Stimulated activated naive CD8-positive, alpha-beta T cell treated with anti-CD3 and anti-CD28 coated beads, Interleukin-15, amount 100 ng/mL, for 72 hours (primary cell): ENCODE measurements at regions not wholly inside any gene's neighbourhood (a gene's known extent, or its start where the extent isn't known, plus 50 kb on each side); places are given as distances from the start of the nearest gene placed in this dataset.
"Not testable (repeated sequence)": the region's sequence is repeated elsewhere in the genome, so short reads cannot be mapped to it uniquely, and the experiment has no call there.

Source experiments
- ATAC-seq: fragments of 150-1000 bp; cut with Tn5 transposase; 2 replicates; pipeline ENCODE4 v1.10.0; 2021; ENCODE audit warnings: mild to moderate bottlenecking, moderate library complexity
- DNase-seq, 2 donors: peaks; one replicate each; pipeline ENCODE4 v3.0.0; 2021 to 2022
- H3K27ac Mint-ChIP-seq, 2 donors: one replicate each; pipeline ENCODE4 v1.8.0; 2022; ENCODE audit warnings: mild to moderate bottlenecking in 2 of 2, mixed read lengths in 2 of 2, moderate library complexity in 2 of 2
- H3K27me3 Mint-ChIP-seq: one replicate; pipeline ENCODE4 v1.8.0; 2022; ENCODE audit warnings: mixed read lengths
- H3K4me1 Mint-ChIP-seq: one replicate; pipeline ENCODE4 v1.8.0; 2022; ENCODE audit warnings: mild to moderate bottlenecking, mixed read lengths
- H3K4me3 Mint-ChIP-seq, 2 donors: one replicate each; pipeline ENCODE4 v1.8.0; 2022; ENCODE audit warnings: mild to moderate bottlenecking in 2 of 2, mixed read lengths in 2 of 2, moderate library complexity in 1 of 2
- H3K9me3 Mint-ChIP-seq, 2 donors: one replicate each; pipeline ENCODE4 v1.8.0; 2022; ENCODE audit warnings: mixed read lengths in 2 of 2

GRCh38 chrX:4035874-4036273 lies 322.4 kb upstream of the PRKX start:
- DNase-seq: no peak
- no peak overlapping the region for H3K4me3 Mint-ChIP-seq
- peaks cover 0 to 13% of the 10 kb centered on the region in 2 donors for H3K9me3 Mint-ChIP-seq
- no peak overlapping the region for H3K27ac Mint-ChIP-seq
- no peak for ATAC-seq
- no peaks in the 10 kb centered on the region for H3K27me3 Mint-ChIP-seq
- H3K4me1 Mint-ChIP-seq: no peaks in the 10 kb centered on the region

GRCh38 chrX:4028151-4028550 lies 314.7 kb upstream of the PRKX start:
- peaks cover 0 to 4% of the 10 kb centered on the region in 2 donors for H3K9me3 Mint-ChIP-seq

GRCh38 chrX:4005281-4005680 lies 291.8 kb upstream of the PRKX start:
- Mint-ChIP-seq H3K4me1 (no peaks in the 10 kb centered on the region), H3K4me3 (no peak overlapping the region), H3K27ac (no peak overlapping the region), H3K9me3 (no peaks in the 10 kb centered on the region), H3K27me3 (no peaks in the 10 kb centered on the region)
- no peak for ATAC-seq
- no peak for DNase-seq

More at GRCh38 chrX:4028151-4028550, 314.7 kb upstream of the PRKX start:
- no peak for ATAC-seq
- Mint-ChIP-seq H3K4me3 (no peak overlapping the region), H3K27ac (no peak overlapping the region), H3K4me1 (no peaks in the 10 kb centered on the region), H3K27me3 (no peaks in the 10 kb centered on the region)
- DNase-seq: no peak

DNA sequence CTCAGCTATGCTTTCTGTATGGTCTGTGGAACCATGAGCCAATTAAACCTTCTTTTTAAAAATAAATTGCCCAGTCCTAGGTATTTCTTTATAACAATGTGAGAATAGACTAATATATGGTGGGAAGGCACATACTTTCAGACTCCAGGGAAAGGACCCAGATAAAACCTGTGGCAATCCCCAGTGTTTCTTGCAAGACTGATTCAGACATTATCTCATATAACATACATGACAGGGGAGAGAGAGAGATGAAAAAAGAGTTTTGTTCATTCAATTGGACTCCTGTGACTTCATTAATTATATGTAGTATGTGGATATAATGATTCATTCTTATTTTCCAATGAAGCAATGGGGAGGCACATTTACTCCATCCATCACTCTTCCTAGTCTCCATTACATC lies 291.4 kb upstream of the PRKX start:
- no peak overlapping the region for H3K27ac Mint-ChIP-seq
- no peak overlapping the region for H3K4me3 Mint-ChIP-seq
- ATAC-seq: no peak
- no peaks in the 10 kb centered on the region for H3K4me1 Mint-ChIP-seq
- H3K9me3 Mint-ChIP-seq: no peaks in the 10 kb centered on the region
- H3K27me3 Mint-ChIP-seq: no peaks in the 10 kb centered on the region
- DNase-seq: no peak

GRCh38 chrX:3994315-3994714 lies 280.9 kb upstream of the PRKX start:
- DNase-seq (no peak), ATAC-seq (no peak)
- no peaks in the 10 kb centered on the region for H3K27me3 Mint-ChIP-seq
- no peak overlapping the region for H3K27ac Mint-ChIP-seq
- no peak overlapping the region for H3K4me3 Mint-ChIP-seq
- H3K9me3 Mint-ChIP-seq: no peaks in the 10 kb centered on the region
- no peaks in the 10 kb centered on the region for H3K4me1 Mint-ChIP-seq

DNA sequence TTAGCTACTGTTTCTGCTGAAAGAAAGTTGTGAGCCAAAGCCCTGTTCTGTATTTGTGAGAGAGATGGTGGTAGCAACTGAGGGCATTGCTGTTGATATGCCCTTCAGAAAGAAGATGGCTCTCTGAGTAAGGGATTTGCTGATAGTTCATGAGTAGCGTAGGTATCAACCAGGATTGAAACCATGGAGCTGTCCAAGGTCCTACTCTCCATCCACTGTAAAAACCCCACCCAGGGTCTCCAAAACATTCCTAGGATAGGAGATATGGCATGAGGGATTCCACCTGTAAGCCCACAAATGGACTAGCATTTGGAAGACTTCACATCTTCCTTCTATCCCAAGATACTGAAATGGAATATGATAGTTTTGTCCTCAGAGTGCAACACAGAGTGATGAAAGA lies 277.1 kb upstream of the PRKX start:
- DNase-seq: no peak
- Mint-ChIP-seq H3K4me3 (no peak overlapping the region), H3K27me3 (no peaks in the 10 kb centered on the region), H3K27ac (no peak overlapping the region), H3K4me1 (no peaks in the 10 kb centered on the region), H3K9me3 (no peaks in the 10 kb centered on the region)
- ATAC-seq: no peak

GRCh38 chrX:3972104-3972858 lies 258.8 kb upstream of the PRKX start:
- H3K4me1 Mint-ChIP-seq, H3K9me3 Mint-ChIP-seq, H3K27me3 Mint-ChIP-seq, H3K4me3 Mint-ChIP-seq, ATAC-seq, H3K27ac Mint-ChIP-seq, DNase-seq: not testable (repeated sequence)

GRCh38 chrX:3968749-3969148 lies 255.3 kb upstream of the PRKX start:
- no peaks in the 10 kb centered on the region for H3K4me1 Mint-ChIP-seq
- no peaks in the 10 kb centered on the region for H3K9me3 Mint-ChIP-seq
- H3K4me3 Mint-ChIP-seq: no peak overlapping the region
- no peaks in the 10 kb centered on the region for H3K27me3 Mint-ChIP-seq
- no peak for DNase-seq
- no peak for ATAC-seq
- no peak overlapping the region for H3K27ac Mint-ChIP-seq

- no peak for ATAC-seq
- peaks cover 6% of the 10 kb centered on the region for H3K4me1 Mint-ChIP-seq
Observed at GRCh38 chrX:3963980-3964379, 250.5 kb upstream of the PRKX start.

GRCh38 chrX:3962511-3963311 lies 249.3 kb upstream of the PRKX start:
- no peak overlapping the region for H3K4me3 Mint-ChIP-seq
- H3K27ac Mint-ChIP-seq: no peak overlapping the region
- DNase-seq (no peak), ATAC-seq (no peak)
- no peaks in the 10 kb centered on the region for H3K9me3 Mint-ChIP-seq
- H3K27me3 Mint-ChIP-seq: peaks cover 12% of the 10 kb centered on the region
- peaks cover 6% of the 10 kb centered on the region for H3K4me1 Mint-ChIP-seq

More at GRCh38 chrX:3963980-3964379, 250.5 kb upstream of the PRKX start:
- Mint-ChIP-seq H3K4me3 (no peak overlapping the region), H3K27ac (no peak overlapping the region), H3K27me3 (peaks cover 12% of the 10 kb centered on the region), H3K9me3 (no peaks in the 10 kb centered on the region)
- DNase-seq: no peak

DNA sequence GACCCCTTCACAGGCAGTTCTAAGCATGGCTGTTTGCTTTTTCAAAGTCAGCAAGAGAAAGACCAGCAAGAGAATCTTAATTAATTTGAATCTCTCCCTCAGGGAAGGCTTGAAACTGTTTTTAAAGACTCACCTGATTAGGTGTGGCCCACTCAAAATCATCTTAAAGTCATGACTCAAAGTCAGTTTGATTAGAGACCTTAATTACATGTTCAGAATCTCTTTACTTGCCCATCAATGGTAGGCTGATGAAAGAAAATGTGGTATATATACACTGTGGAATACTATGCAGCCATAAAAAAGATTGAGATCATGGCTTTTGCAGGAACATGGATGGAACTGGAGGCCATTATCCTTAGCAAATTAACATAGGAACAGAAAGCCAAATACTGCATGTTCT lies 247.5 kb upstream of the PRKX start:
- H3K27me3 Mint-ChIP-seq: peaks cover 12% of the 10 kb centered on the region
- no peaks in the 10 kb centered on the region for H3K9me3 Mint-ChIP-seq
- no peak for ATAC-seq
- DNase-seq: no peak
- H3K4me3 Mint-ChIP-seq: no peak overlapping the region
- peaks cover 6% of the 10 kb centered on the region for H3K4me1 Mint-ChIP-seq
- H3K27ac Mint-ChIP-seq: no peak overlapping the region

DNA sequence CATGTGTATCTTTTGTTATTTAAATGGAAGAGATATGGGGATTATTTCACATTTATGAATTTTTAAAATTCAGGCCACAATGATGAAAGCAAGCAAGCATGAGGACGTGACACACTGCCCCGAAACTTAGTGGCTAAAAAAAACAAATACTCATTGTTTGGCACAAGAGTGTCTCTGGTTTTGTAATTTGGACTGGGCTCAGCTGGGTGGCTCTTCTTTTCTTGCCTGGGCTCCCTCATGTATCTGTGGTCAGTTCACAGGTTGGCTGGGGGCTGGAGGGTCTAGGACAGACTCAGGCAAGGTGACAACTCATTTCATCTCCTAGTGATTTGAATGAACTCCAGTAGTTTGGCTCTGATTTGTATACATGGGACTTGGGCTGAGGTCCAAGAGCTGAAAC lies 238.4 kb upstream of the PRKX start:
- no peak overlapping the region for H3K27ac Mint-ChIP-seq
- H3K4me1 Mint-ChIP-seq: no peaks in the 10 kb centered on the region
- no peak for DNase-seq
- no peak overlapping the region for H3K4me3 Mint-ChIP-seq
- no peaks in the 10 kb centered on the region for H3K27me3 Mint-ChIP-seq
- no peak for ATAC-seq
- peaks cover 0 to 7% of the 10 kb centered on the region in 2 donors for H3K9me3 Mint-ChIP-seq

GRCh38 chrX:3950373-3950772 lies 236.9 kb upstream of the PRKX start:
- Mint-ChIP-seq H3K27me3 (no peaks in the 10 kb centered on the region), H3K4me3 (no peak overlapping the region), H3K4me1 (no peaks in the 10 kb centered on the region), H3K9me3 (peaks cover 0 to 7% of the 10 kb centered on the region in 2 donors), H3K27ac (no peak overlapping the region)
- DNase-seq (no peak), ATAC-seq (no peak)

- H3K4me1 Mint-ChIP-seq: no peaks in the 10 kb centered on the region
- no peaks in the 10 kb centered on the region for H3K9me3 Mint-ChIP-seq
- no peak for ATAC-seq
- H3K27ac Mint-ChIP-seq: no peak overlapping the region
- no peak overlapping the region for H3K4me3 Mint-ChIP-seq
- no peak for DNase-seq
- no peaks in the 10 kb centered on the region for H3K27me3 Mint-ChIP-seq
Observed at GRCh38 chrX:3943965-3944364, 230.5 kb upstream of the PRKX start.

DNA sequence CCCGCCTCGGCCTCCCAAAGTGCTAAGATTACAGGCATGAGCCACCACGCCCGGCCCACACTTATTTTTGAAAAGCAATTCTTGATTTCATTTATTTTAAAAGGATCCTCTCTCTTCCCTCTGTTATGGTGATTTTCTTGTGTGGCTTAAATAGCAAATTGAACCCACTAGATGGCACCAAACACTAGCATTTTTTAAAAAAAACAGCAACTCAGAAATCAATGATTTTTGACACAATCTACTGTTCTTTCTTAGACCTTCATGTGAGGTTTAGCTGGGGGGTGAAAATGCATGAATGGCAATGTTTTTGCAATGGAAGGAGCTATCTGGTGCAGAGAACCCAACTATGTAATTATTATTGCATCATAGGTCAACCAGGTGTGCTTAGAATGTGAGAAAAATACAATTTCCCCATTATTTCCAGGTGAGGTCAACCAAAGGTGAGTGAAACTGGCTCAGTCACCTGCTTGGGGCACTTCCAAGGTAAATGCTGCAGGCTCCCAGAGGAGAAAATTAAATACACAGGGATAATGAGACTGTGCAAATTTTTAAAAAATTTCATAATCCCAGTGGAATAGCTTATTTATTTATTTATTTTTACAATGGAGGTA lies 226.7 kb upstream of the PRKX start:
- DNase-seq: no peak
- H3K4me3 Mint-ChIP-seq: no peak overlapping the region
- no peak for ATAC-seq
- H3K4me1 Mint-ChIP-seq: no peaks in the 10 kb centered on the region
- no peaks in the 10 kb centered on the region for H3K27me3 Mint-ChIP-seq
- H3K9me3 Mint-ChIP-seq: no peaks in the 10 kb centered on the region
- no peak overlapping the region for H3K27ac Mint-ChIP-seq

DNA sequence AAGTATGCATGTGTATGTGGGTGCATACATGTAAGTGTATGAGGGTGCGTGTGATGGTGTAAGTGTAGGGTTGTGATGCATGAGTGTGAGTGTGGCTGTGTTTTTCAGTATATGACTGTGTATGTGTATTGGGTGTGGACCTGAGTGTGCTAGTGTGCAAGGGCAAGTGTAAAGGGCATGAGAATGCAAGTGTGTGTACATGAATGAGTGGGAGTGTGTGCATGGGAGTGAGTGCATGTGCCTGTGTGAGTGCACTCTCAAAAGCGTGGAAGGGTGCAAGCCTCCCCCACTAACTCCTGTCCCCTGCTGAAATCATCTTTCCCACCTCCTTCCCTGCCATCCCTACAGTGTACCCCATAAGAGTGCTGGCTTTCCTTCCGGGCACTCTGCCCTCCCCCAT lies 225.1 kb upstream of the PRKX start:
- ATAC-seq: no peak
- Mint-ChIP-seq H3K27ac (no peak overlapping the region), H3K4me1 (no peaks in the 10 kb centered on the region), H3K27me3 (no peaks in the 10 kb centered on the region), H3K9me3 (no peaks in the 10 kb centered on the region), H3K4me3 (no peak overlapping the region)
- no peak for DNase-seq
